ENCODE measurements at regions not wholly inside any gene's neighbourhood (a gene's known extent, or its start where the extent isn't known, plus 50 kb on each side); places are given as distances from the start of the nearest gene placed in this dataset.

DNA sequence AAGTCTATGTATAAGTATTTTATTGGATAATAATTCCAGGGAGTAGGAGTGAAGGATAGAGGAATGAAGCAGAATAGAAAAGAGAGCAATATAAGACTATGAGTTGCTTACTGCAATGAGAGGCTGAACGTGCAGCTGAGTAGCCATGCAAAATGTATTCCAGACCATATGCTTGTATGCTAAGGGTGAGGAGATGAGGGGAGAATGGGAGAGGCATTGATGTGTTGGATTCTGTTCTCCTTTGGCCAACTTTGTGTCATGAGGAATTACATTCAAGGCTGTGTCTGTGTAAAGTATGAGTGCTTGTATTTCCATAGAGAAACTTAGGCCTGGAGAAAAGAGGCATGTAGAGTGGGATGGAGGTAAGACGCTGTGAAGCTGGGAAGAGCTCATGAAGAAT, 301.8 kb downstream of the ARL6IP6 start:
- no peaks in the 10 kb centered on the region for H3K4me1 ChIP-seq (ENCODE audit: insufficient read depth, low read length)
- H4K20me1 ChIP-seq (ENCODE audit: insufficient read depth, low read length): no peaks in the 10 kb centered on the region
- H3K27ac ChIP-seq (ENCODE audit: extremely low read length, insufficient read depth, low read length): no peak overlapping the region
- in situ Hi-C loops (cut with HindIII; ENCODE audit: extremely low pct_ligation_motif_present, low pct_unique_long_range_greater_than_20kb) (no loop called here), intact Hi-C loops (cut with micrococcal nuclease; ENCODE audit: unreplicated experiment) (no loop called here)
- DNase-seq (ENCODE audit: low spot score): no peak
- no peak overlapping the region for H3K4me2 ChIP-seq (ENCODE audit: low read depth, low read length)
- no peak for FAIRE-seq
- ATAC-seq: no peak
- ChIA-PET POLR2A (no interaction called here), CTCF (ENCODE audit: low intra/inter-chr PET ratio, low total read pairs) (no interaction called here)
- H3K4me3 ChIP-seq (replicated peaks in 1 of 3; ENCODE audit: insufficient read depth in 1 of 3, low read depth in 2 of 3, low read length in 3 of 3): no peak overlapping the region
- no TSS peak for BruUV-seq (replicated peaks)
- H3K27me3 ChIP-seq (ENCODE audit: control insufficient read depth in 1 of 2, insufficient read depth in 2 of 2, low read length in 2 of 2): no peaks in the 10 kb centered on the region
- H3K9ac ChIP-seq (ENCODE audit: insufficient read depth, low read depth, low read length): no peak overlapping the region
- TF ChIP-seq SP1 (IDR thresholded peaks at IDR 0.05): no peak
- TF ChIP-seq SP1 (CRISPR knock-in tag; IDR thresholded peaks at IDR 0.05): no peak
- TF ChIP-seq SNRNP70 (IDR thresholded peaks at IDR 0.05; ENCODE audit: low read depth, low read length): no peak
- no peak for TF ChIP-seq TOPORS (CRISPR knock-in tag; IDR thresholded peaks at IDR 0.05)
- TF ChIP-seq ZSCAN12 (CRISPR knock-in tag; IDR thresholded peaks at IDR 0.05): no peak
- TF ChIP-seq, protein P1, sequence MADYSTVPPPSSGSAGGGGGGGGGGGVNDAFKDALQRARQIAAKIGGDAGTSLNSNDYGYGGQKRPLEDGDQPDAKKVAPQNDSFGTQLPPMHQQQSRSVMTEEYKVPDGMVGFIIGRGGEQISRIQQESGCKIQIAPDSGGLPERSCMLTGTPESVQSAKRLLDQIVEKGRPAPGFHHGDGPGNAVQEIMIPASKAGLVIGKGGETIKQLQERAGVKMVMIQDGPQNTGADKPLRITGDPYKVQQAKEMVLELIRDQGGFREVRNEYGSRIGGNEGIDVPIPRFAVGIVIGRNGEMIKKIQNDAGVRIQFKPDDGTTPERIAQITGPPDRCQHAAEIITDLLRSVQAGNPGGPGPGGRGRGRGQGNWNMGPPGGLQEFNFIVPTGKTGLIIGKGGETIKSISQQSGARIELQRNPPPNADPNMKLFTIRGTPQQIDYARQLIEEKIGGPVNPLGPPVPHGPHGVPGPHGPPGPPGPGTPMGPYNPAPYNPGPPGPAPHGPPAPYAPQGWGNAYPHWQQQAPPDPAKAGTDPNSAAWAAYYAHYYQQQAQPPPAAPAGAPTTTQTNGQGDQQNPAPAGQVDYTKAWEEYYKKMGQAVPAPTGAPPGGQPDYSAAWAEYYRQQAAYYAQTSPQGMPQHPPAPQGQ (CRISPR knock-in tag; IDR thresholded peaks at IDR 0.05; ENCODE audit: borderline replicate concordance): no peak
- TF ChIP-seq, protein P2, sequence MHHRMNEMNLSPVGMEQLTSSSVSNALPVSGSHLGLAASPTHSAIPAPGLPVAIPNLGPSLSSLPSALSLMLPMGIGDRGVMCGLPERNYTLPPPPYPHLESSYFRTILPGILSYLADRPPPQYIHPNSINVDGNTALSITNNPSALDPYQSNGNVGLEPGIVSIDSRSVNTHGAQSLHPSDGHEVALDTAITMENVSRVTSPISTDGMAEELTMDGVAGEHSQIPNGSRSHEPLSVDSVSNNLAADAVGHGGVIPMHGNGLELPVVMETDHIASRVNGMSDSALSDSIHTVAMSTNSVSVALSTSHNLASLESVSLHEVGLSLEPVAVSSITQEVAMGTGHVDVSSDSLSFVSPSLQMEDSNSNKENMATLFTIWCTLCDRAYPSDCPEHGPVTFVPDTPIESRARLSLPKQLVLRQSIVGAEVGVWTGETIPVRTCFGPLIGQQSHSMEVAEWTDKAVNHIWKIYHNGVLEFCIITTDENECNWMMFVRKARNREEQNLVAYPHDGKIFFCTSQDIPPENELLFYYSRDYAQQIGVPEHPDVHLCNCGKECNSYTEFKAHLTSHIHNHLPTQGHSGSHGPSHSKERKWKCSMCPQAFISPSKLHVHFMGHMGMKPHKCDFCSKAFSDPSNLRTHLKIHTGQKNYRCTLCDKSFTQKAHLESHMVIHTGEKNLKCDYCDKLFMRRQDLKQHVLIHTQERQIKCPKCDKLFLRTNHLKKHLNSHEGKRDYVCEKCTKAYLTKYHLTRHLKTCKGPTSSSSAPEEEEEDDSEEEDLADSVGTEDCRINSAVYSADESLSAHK (CRISPR knock-in tag; IDR thresholded peaks at IDR 0.05; ENCODE audit: borderline replicate concordance): no peak
- H3K79me2 ChIP-seq (ENCODE audit: insufficient read depth, low read length): no peaks in the 10 kb centered on the region
- peaks cover 31% of the 10 kb centered on the region for H3K9me3 ChIP-seq (ENCODE audit: low read length)
- no peaks in the 10 kb centered on the region for H3K36me3 ChIP-seq (replicated peaks in 1 of 2; ENCODE audit: control insufficient read depth in 1 of 2, insufficient read depth in 2 of 2, low read length in 2 of 2)
- 2% methylated on average over 2 of the region's 2 CpGs for WGBS (ENCODE audit: low lambda C conversion rate)
- no peak overlapping the region for H2AFZ ChIP-seq (ENCODE audit: low read length)

Measured in HepG2 (cell line).